Keratinocyte (primary cell): ENCODE measurements at regions not wholly inside any gene's neighbourhood (a gene's known extent, or its start where the extent isn't known, plus 50 kb on each side); places are given as distances from the start of the nearest gene placed in this dataset.

ENCODE experiments used
- DNase-seq: peaks from one replicate; pipeline ENCODE4 v3.0.0-alpha.2; 2011; ENCODE audit warnings: low read depth, missing footprints, low spot score
- FAIRE-seq: peaks from 2 replicates; lab custom pipeline; 2011; peaks lifted over from hg19 to GRCh38; lab: Jason Lieb, UNC
- H2AFZ ChIP-seq: 2 replicates; pipeline ENCODE4 v1.6.0; 2012; ENCODE audit warnings: low read length, control low read depth, inconsistent platforms; ENCODE audit not compliant: control insufficient read depth
- H3K27ac ChIP-seq: 2 replicates; pipeline ENCODE4 v1.5.1; 2011; ENCODE audit warnings: low read length; ENCODE audit not compliant: control insufficient read depth, insufficient read depth
- H3K27me3 ChIP-seq: 3 replicates; pipeline ENCODE4 v1.6.0; 2011; ENCODE audit warnings: low read length; ENCODE audit not compliant: control insufficient read depth, insufficient read depth; ENCODE audit errors: extremely low read depth
- H3K36me3 ChIP-seq, 2 experiments: 2 replicates in 1 of 2; 3 replicates in 1 of 2; pipeline ENCODE4 v1.5.1; 2011; ENCODE audit warnings: low read length in 2 of 2, mild to moderate bottlenecking in 1 of 2; ENCODE audit not compliant: control insufficient read depth in 2 of 2, insufficient read depth in 2 of 2; ENCODE audit errors: extremely low read depth in 1 of 2
- H3K4me1 ChIP-seq: 3 replicates; pipeline ENCODE4 v1.5.1; 2011; ENCODE audit warnings: low read length; ENCODE audit not compliant: control insufficient read depth, insufficient read depth; ENCODE audit errors: extremely low read depth
- H3K4me2 ChIP-seq: 3 replicates; pipeline ENCODE4 v1.6.0; 2011; ENCODE audit warnings: low read depth, low read length; ENCODE audit not compliant: control insufficient read depth, insufficient read depth; ENCODE audit errors: extremely low read depth
- H3K4me3 ChIP-seq, 3 experiments: fragments of 200-600 bp in 1 of 3; sonication (generic) in 1 of 3; 2 replicates in 2 of 3; 3 replicates in 1 of 3; pipeline ENCODE4 v1.5.1; 2011 to 2016; ENCODE audit warnings: low read length in 3 of 3, mild to moderate bottlenecking in 3 of 3, control low read depth in 2 of 3, inconsistent platforms in 1 of 3, low read depth in 1 of 3, mixed read lengths in 1 of 3, mixed run types in 1 of 3, moderate library complexity in 1 of 3; ENCODE audit not compliant: control insufficient read depth in 2 of 3, insufficient read depth in 2 of 3; ENCODE audit errors: extremely low read depth in 1 of 3
- H3K79me2 ChIP-seq: 2 replicates; pipeline ENCODE4 v1.6.0; 2012; ENCODE audit warnings: low read length; ENCODE audit not compliant: control insufficient read depth, insufficient read depth
- H3K9ac ChIP-seq: 3 replicates; pipeline ENCODE4 v1.6.0; 2011; ENCODE audit warnings: low read length; ENCODE audit not compliant: control insufficient read depth, insufficient read depth; ENCODE audit errors: extremely low read depth
- H3K9me1 ChIP-seq: 3 replicates; pipeline ENCODE4 v1.6.0; 2011; ENCODE audit warnings: low read length; ENCODE audit not compliant: control insufficient read depth, insufficient read depth; ENCODE audit errors: extremely low read depth
- H3K9me3 ChIP-seq: 2 replicates; pipeline ENCODE4 v1.5.1; 2012; ENCODE audit warnings: low read depth, low read length; ENCODE audit not compliant: control insufficient read depth
- H4K20me1 ChIP-seq: 3 replicates; pipeline ENCODE4 v1.6.0; 2011; ENCODE audit warnings: low read length; ENCODE audit not compliant: control insufficient read depth, insufficient read depth; ENCODE audit errors: extremely low read depth
- CTCF ChIP-seq, 3 experiments: IDR thresholded peaks in 1 of 3; conservative IDR thresholded peaks in 1 of 3; optimal IDR thresholded peaks in 1 of 3; 2 replicates in 2 of 3; 3 replicates in 1 of 3; pipeline versions ENCODE3 to v1.5.1; 2011; ENCODE audit warnings: low read length in 3 of 3, mild to moderate bottlenecking in 3 of 3, moderate library complexity in 2 of 3, control low read depth in 1 of 3, inconsistent platforms in 1 of 3; ENCODE audit not compliant: insufficient read depth in 2 of 3; ENCODE audit errors: extremely low read depth in 1 of 3
- EZH2 ChIP-seq: IDR thresholded peaks from one replicate; pipeline ENCODE4 v1.6.1; 2012; ENCODE audit warnings: inconsistent platforms, mild to moderate bottlenecking, low read length, moderate library complexity
- dilution Hi-C: fragments of 300-500 bp; cut with MboI; formaldehyde crosslinking; loops from one replicate; pipeline ENCODE4 v1.7.0; 2020; ENCODE audit warnings: low sequenced_read_pairs; ENCODE audit not compliant: extremely low pct_ligation_motif_present

- Histone ChIP-seq H3K27ac (no peak overlapping the region), H3K4me3 (no peak overlapping the region), H3K79me2 (no peaks in the 10 kb centered on the region), H3K9ac (no peak overlapping the region), H3K9me1 (no peaks in the 10 kb centered on the region), H3K27me3 (no peaks in the 10 kb centered on the region), H3K4me2 (no peak overlapping the region), H3K36me3 (no peaks in the 10 kb centered on the region), H3K9me3 (no peaks in the 10 kb centered on the region), H4K20me1 (no peaks in the 10 kb centered on the region), H2AFZ (no peak overlapping the region), H3K4me1 (peaks cover 4% of the 10 kb centered on the region)
- FAIRE-seq (no peak), DNase-seq (no peak)
- dilution Hi-C loops, result no loop called here
- TF ChIP-seq EZH2 (no peak), CTCF (optimal IDR thresholded peaks at IDR 0.05 in 1 of 3, IDR thresholded peaks at IDR 0.05 in 1 of 3, conservative IDR thresholded peaks at IDR 0.05 in 1 of 3; ENCODE audit: extremely low read depth in 1 of 3, insufficient read depth in 2 of 3, low read length in 3 of 3) (no peak)
Measured at GRCh38 chr15:81752974-81753373, 292.8 kb downstream of the MEX3B start.

- dilution Hi-C loops, result no loop called here
- Histone ChIP-seq H3K27me3 (no peaks in the 10 kb centered on the region), H2AFZ (no peak overlapping the region), H3K4me3 (no peak overlapping the region), H3K27ac (no peak overlapping the region), H3K4me2 (no peak overlapping the region), H3K9ac (no peak overlapping the region), H3K36me3 (no peaks in the 10 kb centered on the region), H3K9me3 (no peaks in the 10 kb centered on the region), H3K4me1 (peaks cover 4% of the 10 kb centered on the region), H4K20me1 (no peaks in the 10 kb centered on the region), H3K79me2 (no peaks in the 10 kb centered on the region), H3K9me1 (no peaks in the 10 kb centered on the region)
- TF ChIP-seq CTCF (optimal IDR thresholded peaks at IDR 0.05 in 1 of 3, IDR thresholded peaks at IDR 0.05 in 1 of 3, conservative IDR thresholded peaks at IDR 0.05 in 1 of 3; ENCODE audit: extremely low read depth in 1 of 3, insufficient read depth in 2 of 3, low read length in 3 of 3) (no peak), EZH2 (no peak)
- FAIRE-seq (peak; percentile 56), DNase-seq (peak; percentile 28)
Measured at GRCh38 chr15:81752546-81752942, 293.3 kb downstream of the MEX3B start.
